ENCODE measurements at regions not wholly inside any gene's neighbourhood (a gene's known extent, or its start where the extent isn't known, plus 50 kb on each side); places are given as distances from the start of the nearest gene placed in this dataset.

- Histone ChIP-seq H3K9ac (replicated peaks; ENCODE audit: extremely low read depth, insufficient read depth, low read length) (no peak overlapping the region), H4K20me1 (replicated peaks; ENCODE audit: control insufficient read depth, extremely low read depth, insufficient read depth, low read length) (no peaks in the 10 kb centered on the region), H2AFZ (ENCODE audit: low read depth, low read length) (no peak overlapping the region), H3K36me3 (ENCODE audit: control insufficient read depth in 2 of 2, extremely low read depth in 1 of 2, insufficient read depth in 2 of 2, low read length in 2 of 2) (no peaks in the 10 kb centered on the region), H3K4me1 (ENCODE audit: control insufficient read depth, extremely low read depth, insufficient read depth, low read length) (no peaks in the 10 kb centered on the region), H3K27ac (ENCODE audit: insufficient read depth, low read depth, low read length) (no peak overlapping the region), H3K27me3 (ENCODE audit: control insufficient read depth in 2 of 2, insufficient read depth in 2 of 2, low read length in 2 of 2) (no peaks in the 10 kb centered on the region), H3K9me1 (replicated peaks; ENCODE audit: control insufficient read depth, extremely low read depth, insufficient read depth, low read length) (no peaks in the 10 kb centered on the region), H3K79me2 (ENCODE audit: control insufficient read depth, insufficient read depth, low read length) (no peaks in the 10 kb centered on the region), H3K9me3 (replicated peaks; ENCODE audit: control insufficient read depth, insufficient read depth, low read length) (no peaks in the 10 kb centered on the region), H3K4me2 (ENCODE audit: insufficient read depth, low read length) (no peak overlapping the region), H3K4me3 (replicated peaks in 1 of 3; ENCODE audit: insufficient read depth in 1 of 3, low read depth in 1 of 3, low read length in 3 of 3) (no peak overlapping the region)
- FAIRE-seq = no peak
- CTCF ChIA-PET = no interaction called here
- DNase-seq (ENCODE audit: low read depth, low spot score) = no peak
- dilution Hi-C loops (cut with MboI; ENCODE audit: extremely low pct_ligation_motif_present, low sequenced_read_pairs) (no loop called here), intact Hi-C loops (cut with micrococcal nuclease) (no loop called here)
- no peak for TF ChIP-seq CTCF (IDR thresholded peaks at IDR 0.05; ENCODE audit: extremely low read depth in 1 of 2, insufficient read depth in 1 of 2, low read depth in 1 of 2, low read length in 2 of 2)
- TF ChIP-seq POLR2AphosphoS5 (IDR thresholded peaks at IDR 0.05; ENCODE audit: insufficient read depth, low read depth, low read length) = no peak
- TF ChIP-seq EZH2 (IDR thresholded peaks at IDR 0.05; ENCODE audit: borderline replicate concordance, low read depth, low read length, severe bottlenecking) = no peak
- TF ChIP-seq MAX (IDR thresholded peaks at IDR 0.05; ENCODE audit: insufficient read depth, insufficient read length) = no peak
- TF ChIP-seq POLR2A (IDR thresholded peaks at IDR 0.05; ENCODE audit: low read depth, low read length) = no peak
- no peak for TF ChIP-seq GATA2 (IDR thresholded peaks at IDR 0.05; ENCODE audit: insufficient read depth, insufficient read length, low read depth, low read length)
- no peak for TF ChIP-seq FOS (IDR thresholded peaks at IDR 0.05; ENCODE audit: borderline replicate concordance, insufficient read depth, low read length)
- no peak for TF ChIP-seq MYC (IDR thresholded peaks at IDR 0.05; ENCODE audit: low read depth, low read length)
- no peak for TF ChIP-seq JUN (IDR thresholded peaks at IDR 0.05; ENCODE audit: borderline replicate concordance, insufficient read depth, insufficient read length, low read depth)
- BruUV-seq (replicated peaks) = no TSS peak
- POLR2A ChIA-PET = no interaction called here
Measured at GRCh38 chr5:125525356-125525755, 778.9 kb upstream of the ZNF608 start.

Data from endothelial cell of umbilical vein (primary cell).